Aorta (tissue), 5 donors: ENCODE measurements at regions not wholly inside any gene's neighbourhood (a gene's known extent, or its start where the extent isn't known, plus 50 kb on each side); places are given as distances from the start of the nearest gene placed in this dataset.
"Not testable (repeated sequence)": the region's sequence is repeated elsewhere in the genome, so short reads cannot be mapped to it uniquely, and the experiment has no call there.

Experiments used
- ATAC-seq: fragments of 200-7000 bp; cut with Tn5 transposase; one replicate; pipeline ENCODE4 v1.9.1; 2022; ENCODE audit warnings: moderate library complexity; ENCODE audit not compliant: low FRiP score
- DNase-seq, 2 donors: peaks; one replicate each; pipeline ENCODE4 v3.0.0-alpha.2; 2020
- H3K27ac ChIP-seq, 2 donors: one replicate each; pipeline ENCODE4 v1.5.1; 2013; ENCODE audit warnings: low read length in 2 of 2, mild to moderate bottlenecking in 2 of 2, moderate library complexity in 2 of 2, control low read depth in 1 of 2, inconsistent platforms in 1 of 2, low read depth in 1 of 2
- H3K27me3 ChIP-seq, 2 donors: one replicate each; pipeline ENCODE4 v1.6.1; 2013; ENCODE audit warnings: control low read depth in 1 of 2, low read length in 1 of 2, mild to moderate bottlenecking in 1 of 2, moderate library complexity in 1 of 2; ENCODE audit not compliant: insufficient read depth in 2 of 2, control insufficient read depth in 1 of 2
- H3K36me3 ChIP-seq, 2 donors: one replicate each; pipeline ENCODE4 v1.6.1; 2013; ENCODE audit warnings: control low read depth in 1 of 2, low read length in 1 of 2, mild to moderate bottlenecking in 1 of 2; ENCODE audit not compliant: insufficient read depth in 2 of 2, control insufficient read depth in 1 of 2
- H3K4me1 ChIP-seq, 2 donors: one replicate each; pipeline ENCODE4 v1.6.1; 2013; ENCODE audit warnings: low read length in 2 of 2, control low read depth in 1 of 2, mild to moderate bottlenecking in 1 of 2, moderate library complexity in 1 of 2; ENCODE audit not compliant: insufficient read depth in 2 of 2, control insufficient read depth in 1 of 2
- H3K4me3 ChIP-seq, 2 donors: one replicate each; pipeline ENCODE4 v1.5.1; 2013; ENCODE audit warnings: low read length in 2 of 2, control low read depth in 1 of 2, mild to moderate bottlenecking in 1 of 2
- H3K9me3 ChIP-seq: one replicate; pipeline ENCODE4 v1.6.1; 2013; ENCODE audit warnings: mild to moderate bottlenecking, low read length; ENCODE audit not compliant: control insufficient read depth
- WGBS, 2 donors: extraction: QIAGEN DNeasy Blood & Tissue Kit; methylation state at CpG; one replicate each; pipeline ENCODE4 v1.1.7; 2013; 5-methylcytosine and 5-hydroxymethylcytosine counted together
- intact Hi-C, 2 donors: fragments of 100-400 bp; cut with DNase I; formaldehyde crosslinking; loops; one replicate each; pipeline versions ENCODE4 v1.14.2 to v1.15.0; 2022
- donor health status: healthy with polysubstance abuse.
- donor health status: Bipolar disorder and iron deficiency.
- donor health status: DM: no; HTN: no; CAD: no.
- donor health status: DM: no; HTN: no; CAD: no.
- donor health status: DM: yes; HTN: yes; CAD: no.

DNA sequence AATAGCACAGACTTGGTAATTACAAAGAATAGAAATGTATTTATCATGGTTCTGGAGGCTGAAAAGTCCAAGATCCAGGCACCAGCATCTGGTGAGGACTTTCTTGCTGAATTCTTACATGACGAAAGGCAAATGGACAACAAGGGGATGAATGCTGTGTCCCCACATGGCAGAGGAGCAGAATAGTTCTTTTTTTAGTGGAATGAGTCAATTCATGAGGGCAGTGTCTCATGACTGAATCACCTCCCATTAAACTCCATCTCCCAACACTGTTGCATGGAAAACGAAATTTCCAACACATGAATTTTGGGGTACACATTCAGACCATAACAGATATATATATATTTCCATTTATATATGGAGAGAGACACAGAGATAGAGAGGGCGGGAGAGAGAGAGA is 628.3 kb downstream of the TRIML1 start:
- WGBS, 2 donors, result 86 to 92% methylated on average over 3 of the region's 3 CpGs
- intact Hi-C loops, result no loop called here
- no peak overlapping the region for H3K4me3 ChIP-seq
- no peaks in the 10 kb centered on the region for H3K9me3 ChIP-seq
- H3K4me1 ChIP-seq, result no peaks in the 10 kb centered on the region
- H3K27ac ChIP-seq, result no peak overlapping the region
- ATAC-seq (no peak), DNase-seq (no peak)
- H3K36me3 ChIP-seq, result no peaks in the 10 kb centered on the region
- no peaks in the 10 kb centered on the region for H3K27me3 ChIP-seq

DNA sequence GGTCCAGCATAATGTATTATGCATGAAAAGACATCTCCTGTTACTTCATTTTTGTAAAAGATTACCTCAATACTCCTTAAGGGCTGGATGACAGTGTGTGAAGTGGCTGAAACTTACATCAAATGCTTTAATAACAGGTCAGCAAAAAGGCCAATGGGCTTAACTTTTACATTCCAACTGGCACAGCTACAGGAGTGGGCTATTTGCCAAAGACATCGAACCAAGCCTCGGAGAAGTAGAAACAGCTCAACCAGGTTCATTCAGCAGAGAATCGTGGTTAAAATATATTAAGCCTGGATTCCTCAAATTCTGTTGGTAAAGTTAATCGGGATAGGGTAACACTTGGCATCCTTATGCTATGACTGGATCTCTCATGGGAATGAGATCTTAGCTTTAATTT is 639.7 kb downstream of the TRIML1 start:
- Histone ChIP-seq H3K4me3 (no peak overlapping the region), H3K4me1 (peaks cover 0 to 4% of the 10 kb centered on the region in 2 donors), H3K9me3 (no peaks in the 10 kb centered on the region), H3K27ac (no peak overlapping the region), H3K36me3 (no peaks in the 10 kb centered on the region), H3K27me3 (no peaks in the 10 kb centered on the region)
- no peak for DNase-seq
- no peak for ATAC-seq
- 1 to 5% methylated on average over 4 of the region's 4 CpGs for WGBS, 2 donors
- intact Hi-C loops, result no loop called here

DNA sequence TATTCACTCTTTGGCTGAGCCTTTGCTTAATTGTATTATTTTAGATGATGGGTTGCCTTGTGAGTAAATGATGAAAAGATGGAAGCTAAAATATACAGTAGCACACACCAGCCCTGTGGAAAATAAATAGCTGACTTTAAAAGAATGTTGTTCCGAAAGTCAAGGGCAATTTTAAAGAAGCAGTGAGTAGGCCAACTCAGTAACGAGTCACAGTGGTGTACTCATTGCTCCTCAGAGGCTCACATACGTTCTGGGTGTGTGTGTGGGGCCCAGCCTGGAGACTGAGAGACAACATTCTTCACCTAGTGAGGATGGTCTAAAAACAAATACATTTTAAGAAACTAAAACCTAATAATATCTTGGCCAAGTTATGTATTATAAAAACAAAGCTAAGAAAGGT is 640.3 kb downstream of the TRIML1 start:
- H3K36me3 ChIP-seq, result no peaks in the 10 kb centered on the region
- no peak overlapping the region for H3K27ac ChIP-seq
- H3K4me1 ChIP-seq, result peaks cover 0 to 4% of the 10 kb centered on the region in 2 donors
- no peaks in the 10 kb centered on the region for H3K9me3 ChIP-seq
- WGBS, 2 donors, result 18 to 36% methylated on average over 3 of the region's 3 CpGs
- no peak overlapping the region for H3K4me3 ChIP-seq
- intact Hi-C loops, result no loop called here
- DNase-seq (no peak), ATAC-seq (no peak)
- H3K27me3 ChIP-seq, result no peaks in the 10 kb centered on the region

DNA sequence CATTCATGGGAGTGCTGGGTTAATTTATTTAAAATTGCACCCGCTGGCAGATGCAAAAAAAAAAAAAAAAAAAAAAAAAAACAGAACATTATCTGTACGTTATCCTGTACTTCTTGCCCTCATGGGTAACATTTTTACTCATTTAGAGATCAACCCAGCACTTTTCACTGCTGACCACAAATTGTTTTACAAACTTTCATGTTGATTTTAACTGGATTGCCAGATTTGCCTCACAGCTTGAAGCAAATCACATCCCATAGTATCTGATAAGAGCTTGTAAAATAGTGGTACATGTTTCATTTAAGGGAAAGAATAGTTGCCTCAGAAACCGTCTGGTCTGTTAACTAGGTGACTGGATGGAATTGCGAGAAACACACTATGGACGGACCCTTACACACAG is 640.8 kb downstream of the TRIML1 start:
- WGBS, 2 donors, result 36 to 72% methylated on average over 5 of the region's 5 CpGs

DNA sequence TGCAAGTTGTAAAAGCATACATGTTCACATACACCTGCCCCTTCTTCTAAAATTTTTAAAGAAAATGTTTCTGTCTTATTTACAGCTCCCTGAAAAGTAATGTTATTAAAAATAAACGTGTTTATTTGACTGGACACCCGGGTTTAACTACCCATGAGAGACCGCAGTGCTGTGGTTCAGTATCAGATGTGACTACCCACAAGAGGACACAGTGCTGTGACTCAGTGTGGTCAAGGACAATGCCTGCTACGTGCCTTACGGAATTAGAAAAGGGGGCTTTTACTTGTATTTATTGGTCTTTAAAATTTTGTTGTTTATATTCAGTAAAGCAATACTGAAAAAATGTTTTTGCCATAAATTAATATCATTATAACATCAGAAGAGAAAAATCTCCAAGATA is 641.4 kb downstream of the TRIML1 start:
- Histone ChIP-seq H3K36me3 (no peaks in the 10 kb centered on the region), H3K27me3 (no peaks in the 10 kb centered on the region), H3K4me1 (peaks cover 0 to 4% of the 10 kb centered on the region in 2 donors), H3K9me3 (no peaks in the 10 kb centered on the region), H3K4me3 (no peak overlapping the region), H3K27ac (no peak overlapping the region)
- ATAC-seq (no peak), DNase-seq (no peak)
- intact Hi-C loops, result no loop called here
- 85 to 93% methylated on average over 5 of the region's 5 CpGs for WGBS, 2 donors

More for the DNA sequence above, 640.8 kb downstream of the TRIML1 start:
- intact Hi-C loops, result no loop called here
- Histone ChIP-seq H3K36me3 (no peaks in the 10 kb centered on the region), H3K4me3 (no peak overlapping the region), H3K9me3 (no peaks in the 10 kb centered on the region), H3K27me3 (no peaks in the 10 kb centered on the region), H3K27ac (no peak overlapping the region), H3K4me1 (peaks cover 0 to 4% of the 10 kb centered on the region in 2 donors)
- ATAC-seq (no peak), DNase-seq (no peak)

DNA sequence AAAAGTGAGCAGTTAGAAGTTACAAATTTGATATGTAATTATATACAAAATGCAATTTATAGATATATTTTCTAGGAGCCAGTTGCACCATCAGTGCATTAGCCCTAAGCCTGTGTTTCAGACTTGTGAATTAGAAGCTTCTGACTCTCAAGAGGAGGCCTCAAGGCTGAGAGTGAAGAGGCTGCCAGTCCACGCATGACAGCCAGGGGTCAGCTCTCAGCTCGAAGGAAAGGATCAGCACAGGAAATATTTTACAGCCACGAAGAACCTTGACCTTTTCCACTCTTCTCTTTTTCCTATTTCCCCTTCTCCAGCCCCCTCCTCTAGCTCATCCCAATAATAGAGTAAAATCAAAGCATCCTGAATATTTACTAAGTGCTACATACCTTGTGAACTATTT is 642.4 kb downstream of the TRIML1 start:
- Histone ChIP-seq H3K36me3 (no peaks in the 10 kb centered on the region), H3K4me1 (peaks cover 0 to 4% of the 10 kb centered on the region in 2 donors), H3K9me3 (no peaks in the 10 kb centered on the region), H3K27me3 (no peaks in the 10 kb centered on the region), H3K4me3 (no peak overlapping the region), H3K27ac (no peak overlapping the region)
- intact Hi-C loops, result no loop called here
- peak; percentile 23 for ATAC-seq
- no peak for DNase-seq
- 78% methylated on average over 3 of the region's 3 CpGs for WGBS, 2 donors

DNA sequence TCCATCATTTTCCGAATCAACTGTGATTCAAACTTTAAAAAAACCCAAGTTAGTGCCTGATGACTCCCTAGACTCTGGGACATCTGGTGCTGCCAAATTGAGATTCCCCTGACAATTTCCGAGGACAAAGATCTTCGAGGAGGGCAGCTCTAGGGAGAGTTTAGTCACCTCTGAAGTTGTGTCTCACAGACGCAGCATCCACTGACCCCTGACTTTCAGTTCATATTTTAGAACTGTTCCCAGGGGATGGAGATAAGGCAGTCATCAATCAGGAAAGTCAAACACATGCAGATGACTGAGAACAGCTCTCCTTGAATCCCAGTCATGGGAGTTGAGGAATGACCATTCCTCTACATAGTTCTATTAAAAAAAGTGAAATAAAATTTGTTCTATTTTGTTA is 643.9 kb downstream of the TRIML1 start:
- no peaks in the 10 kb centered on the region for H3K27me3 ChIP-seq
- ATAC-seq (no peak), DNase-seq (no peak)
- 59 to 61% methylated on average over 4 of the region's 4 CpGs for WGBS, 2 donors
- H3K27ac ChIP-seq, result no peak overlapping the region
- H3K36me3 ChIP-seq, result no peaks in the 10 kb centered on the region
- H3K4me1 ChIP-seq, result peaks cover 0 to 4% of the 10 kb centered on the region in 2 donors
- H3K4me3 ChIP-seq, result no peak overlapping the region
- H3K9me3 ChIP-seq, result no peaks in the 10 kb centered on the region
- intact Hi-C loops, result no loop called here

DNA sequence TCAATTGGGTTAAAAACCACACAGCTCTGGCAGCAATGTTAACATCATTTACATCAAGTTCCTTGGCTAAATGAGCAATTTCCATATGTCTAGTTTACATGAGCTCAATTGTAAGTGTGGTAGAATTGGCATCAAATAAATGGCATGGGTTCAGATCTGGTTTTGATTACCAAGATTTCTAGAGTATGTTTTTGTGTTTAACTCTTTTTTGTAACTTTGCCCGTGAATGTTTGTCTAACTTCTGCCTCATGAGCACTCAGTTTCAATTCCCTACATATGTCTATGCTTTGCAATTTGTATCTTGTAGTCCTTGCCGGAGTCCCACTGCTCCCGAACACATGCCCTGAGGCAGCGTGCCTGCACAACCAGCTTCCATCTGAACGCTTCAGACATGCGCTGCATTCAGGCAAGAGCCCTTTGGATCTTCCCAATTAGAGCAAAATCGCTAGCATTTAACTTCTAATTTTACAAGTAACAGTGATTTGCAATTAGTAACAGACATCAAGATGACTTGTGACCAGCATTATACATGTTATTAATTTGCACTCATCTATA is 644.4 kb downstream of the TRIML1 start:
- 49 to 64% methylated on average over 7 of the region's 7 CpGs for WGBS, 2 donors

DNA sequence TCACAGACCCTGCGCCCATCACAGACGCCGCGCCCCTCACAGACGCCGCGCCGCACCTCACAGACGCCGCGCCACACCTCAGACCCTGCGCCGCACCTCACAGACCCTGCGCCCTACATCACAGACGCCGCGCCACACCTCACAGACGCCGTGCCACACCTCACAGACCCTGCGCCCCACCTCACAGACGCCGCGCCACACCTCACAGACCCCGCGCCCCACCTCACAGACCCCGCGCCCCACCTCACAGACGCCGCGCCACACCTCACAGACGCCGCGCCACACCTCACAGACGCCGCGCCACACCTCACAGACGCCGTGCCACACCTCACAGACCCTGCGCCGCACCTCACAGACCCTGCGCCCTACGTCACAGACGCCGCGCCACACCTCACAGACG is 657.4 kb downstream of the TRIML1 start:
- H3K27me3 ChIP-seq, H3K4me3 ChIP-seq, H3K27ac ChIP-seq, intact Hi-C loops, H3K4me1 ChIP-seq, H3K9me3 ChIP-seq, DNase-seq, ATAC-seq, H3K36me3 ChIP-seq: not testable (repeated sequence)
- WGBS, 2 donors, result 93 to 95% methylated on average over 44 to 46 of the region's 46 CpGs

More for the DNA sequence above, 644.4 kb downstream of the TRIML1 start:
- intact Hi-C loops, result no loop called here
- H3K4me3 ChIP-seq, result no peak overlapping the region
- no peaks in the 10 kb centered on the region for H3K9me3 ChIP-seq
- no peak for DNase-seq
- no peaks in the 10 kb centered on the region for H3K36me3 ChIP-seq
- peaks cover 0 to 4% of the 10 kb centered on the region in 2 donors for H3K4me1 ChIP-seq
- ATAC-seq, result no peak
- H3K27ac ChIP-seq, result no peak overlapping the region
- no peaks in the 10 kb centered on the region for H3K27me3 ChIP-seq
